GM18520 (cell line): ENCODE measurements at regions not wholly inside any gene's neighbourhood (a gene's known extent, or its start where the extent isn't known, plus 50 kb on each side); places are given as distances from the start of the nearest gene placed in this dataset.
"Not testable (repeated sequence)": the region's sequence is repeated elsewhere in the genome, so short reads cannot be mapped to it uniquely, and the experiment has no call there.

Experiments
- ATAC-seq: cut with Tn5 transposase; IDR thresholded peaks from one replicate; pipeline ENCODE4 v1.9.1; 2021; ENCODE audit not compliant: unreplicated experiment

DNA sequence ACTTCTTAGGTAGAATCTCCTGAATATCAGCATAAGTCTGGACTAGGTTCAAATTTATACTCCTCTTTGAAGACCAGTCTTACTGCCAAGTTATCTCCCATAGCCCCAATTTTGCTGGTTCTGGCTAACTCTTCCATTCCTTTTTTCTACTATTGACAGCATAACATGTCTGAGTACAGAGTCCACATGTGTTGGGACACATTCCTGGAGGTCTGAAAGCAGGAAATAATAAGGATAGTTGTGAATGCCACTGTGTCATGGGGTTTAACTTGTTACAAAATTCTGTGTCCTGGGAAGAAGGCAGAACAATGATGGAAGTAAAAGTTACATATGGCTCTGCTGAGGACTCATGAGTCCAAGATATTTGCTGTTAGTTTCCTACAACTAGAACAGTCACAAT lies 57.4 kb upstream of the ZBTB20 start:
- ATAC-seq = no peak

DNA sequence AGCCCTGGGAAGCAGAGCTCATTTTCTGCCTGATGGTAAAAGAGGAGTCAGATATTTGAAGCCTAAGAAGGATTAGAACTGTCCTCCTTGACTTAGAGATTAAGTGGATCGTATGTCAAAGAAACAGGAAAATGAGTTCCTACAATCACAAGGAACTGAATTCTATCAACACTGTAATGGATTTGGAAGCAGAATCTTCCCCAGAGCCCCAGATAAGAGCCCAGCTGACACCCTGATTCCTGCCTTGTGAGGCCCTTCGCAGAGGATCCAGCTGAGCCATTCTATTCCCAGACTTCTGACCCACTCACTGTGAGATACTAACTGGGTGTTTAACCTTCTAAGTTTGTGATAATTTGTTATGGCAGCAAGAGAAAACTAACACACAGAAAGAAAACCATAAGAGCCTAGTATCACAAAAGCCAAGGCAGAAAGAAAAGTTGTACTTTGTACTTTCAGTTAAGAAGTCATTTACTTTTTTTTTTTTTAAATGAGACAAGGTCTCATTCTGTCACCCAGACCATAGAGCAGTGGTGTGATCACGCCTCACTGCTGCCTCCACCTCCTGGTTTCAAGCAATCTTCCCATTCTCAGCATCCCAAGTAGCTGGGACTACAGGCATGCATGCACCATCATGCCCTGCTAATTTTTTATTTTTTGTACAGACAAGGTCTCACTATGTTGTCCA lies 61.1 kb upstream of the ZBTB20 start:
- no peak for ATAC-seq

- ATAC-seq = no peak
Observed at GRCh38 chr3:115211810-115212492, 64.9 kb upstream of the ZBTB20 start.

DNA sequence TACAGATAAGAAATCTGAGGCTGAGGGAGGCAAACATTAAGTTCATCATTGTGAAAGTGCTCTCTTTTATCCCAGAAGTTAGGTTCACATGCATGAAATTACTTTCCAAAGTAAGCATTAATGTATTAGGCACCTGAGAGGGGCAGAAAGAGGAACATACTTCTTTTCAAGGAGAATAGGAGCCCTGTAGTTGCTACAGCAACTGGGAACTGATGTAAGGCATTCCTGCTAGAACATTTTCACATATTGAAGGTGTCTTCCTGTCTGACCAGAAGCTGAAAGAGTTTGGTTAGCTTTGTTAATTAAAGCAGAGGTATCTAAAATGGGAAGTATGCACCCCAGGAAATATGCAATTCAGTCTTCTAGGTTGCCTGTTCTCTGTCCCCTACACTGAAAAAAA lies 65.5 kb upstream of the ZBTB20 start:
- ATAC-seq = no peak

GRCh38 chr3:115213052-115213451 lies 66.0 kb upstream of the ZBTB20 start:
- not testable (repeated sequence) for ATAC-seq

DNA sequence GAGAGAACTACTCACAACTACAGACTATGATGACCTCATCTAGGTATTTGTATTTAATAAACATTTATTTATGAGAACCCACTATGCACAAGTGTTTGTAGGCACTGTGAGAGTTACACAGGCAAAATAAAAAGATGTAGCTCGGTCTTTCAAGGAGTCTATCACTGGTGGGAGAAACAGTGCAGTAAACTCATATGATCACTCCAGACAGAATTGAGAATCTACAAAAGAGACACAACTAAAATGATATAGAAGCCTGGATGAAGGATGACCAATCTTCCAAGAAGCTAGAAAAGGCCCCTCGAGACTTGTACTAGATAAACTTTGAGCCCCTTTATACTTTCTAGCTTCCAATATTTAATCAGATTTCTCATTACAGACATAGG lies 70.2 kb upstream of the ZBTB20 start:
- ATAC-seq = no peak

DNA sequence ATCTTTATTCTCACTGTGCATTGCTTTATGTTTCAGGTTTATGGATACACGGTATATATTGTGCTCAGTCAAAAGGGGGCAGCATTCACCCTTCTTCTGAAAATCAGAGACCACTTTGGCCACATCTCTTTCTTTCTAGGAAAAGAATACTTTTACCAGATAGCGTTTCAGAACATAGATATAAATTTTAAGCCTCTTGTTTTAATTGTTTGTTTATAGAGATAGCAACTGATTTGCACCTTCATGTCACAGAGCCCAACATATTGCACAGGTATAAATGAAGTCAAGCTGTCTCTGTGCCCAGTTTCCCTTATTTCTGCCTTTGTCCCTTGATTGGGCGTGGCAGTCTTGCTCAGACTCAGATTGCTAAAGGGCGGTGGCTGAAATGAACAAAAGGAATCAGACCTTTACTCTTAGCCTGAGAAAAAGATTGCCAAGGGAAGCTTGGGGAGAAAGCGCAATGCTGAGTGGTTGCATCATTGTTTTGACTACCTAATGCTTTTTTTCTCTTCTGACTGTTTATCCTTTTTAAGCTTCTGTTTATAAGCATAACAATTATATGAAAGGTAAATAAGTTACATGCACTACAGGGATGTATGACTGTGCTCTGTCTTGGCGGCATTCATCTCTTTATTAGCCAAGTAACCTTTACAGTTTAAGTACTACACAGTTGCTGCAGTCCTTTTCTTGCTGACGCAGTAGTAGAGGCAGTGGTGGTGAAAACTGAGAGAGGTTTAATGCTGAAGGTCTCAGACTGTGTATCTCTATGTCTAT lies 70.8 kb upstream of the ZBTB20 start:
- ATAC-seq = no peak

DNA sequence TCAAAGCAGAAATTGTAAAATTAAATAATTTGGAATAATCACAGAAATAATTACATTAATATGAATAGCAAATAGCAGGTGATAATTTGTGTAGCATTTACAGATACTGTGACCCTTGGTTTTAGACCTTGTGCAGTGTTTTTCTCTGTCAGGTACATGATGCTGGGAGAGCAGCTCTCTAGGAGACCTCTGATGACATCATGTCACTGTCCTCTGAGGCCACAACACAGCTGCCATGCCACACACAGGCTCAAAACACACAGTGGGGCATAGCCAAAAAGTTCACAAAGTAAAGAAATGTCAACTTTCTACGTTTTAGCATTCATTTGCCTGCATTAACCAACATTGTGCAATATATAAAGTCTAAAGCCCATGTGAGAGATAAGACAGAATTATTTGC lies 71.8 kb upstream of the ZBTB20 start:
- ATAC-seq = no peak

DNA sequence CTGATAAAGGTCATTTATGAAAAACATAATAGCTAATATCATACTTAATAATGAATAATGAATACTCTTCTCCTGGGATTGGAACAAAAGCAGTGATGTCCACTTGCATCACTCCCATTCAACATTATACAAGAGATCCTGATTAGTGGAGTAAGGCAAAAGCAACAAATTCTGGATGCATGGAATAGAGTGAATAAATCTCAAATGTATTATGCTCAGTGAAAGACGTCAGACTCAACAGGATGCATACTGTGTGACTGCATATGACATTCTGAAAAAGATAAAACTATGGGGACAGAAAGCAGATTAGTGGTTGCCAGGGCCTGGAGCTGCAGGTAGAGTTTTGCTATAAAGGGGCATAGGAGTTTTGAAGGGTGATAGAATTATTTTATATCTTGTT lies 77.6 kb upstream of the ZBTB20 start:
- ATAC-seq = no peak

- ATAC-seq = no peak
Observed at GRCh38 chr3:115226844-115227445, 79.9 kb upstream of the ZBTB20 start.

DNA sequence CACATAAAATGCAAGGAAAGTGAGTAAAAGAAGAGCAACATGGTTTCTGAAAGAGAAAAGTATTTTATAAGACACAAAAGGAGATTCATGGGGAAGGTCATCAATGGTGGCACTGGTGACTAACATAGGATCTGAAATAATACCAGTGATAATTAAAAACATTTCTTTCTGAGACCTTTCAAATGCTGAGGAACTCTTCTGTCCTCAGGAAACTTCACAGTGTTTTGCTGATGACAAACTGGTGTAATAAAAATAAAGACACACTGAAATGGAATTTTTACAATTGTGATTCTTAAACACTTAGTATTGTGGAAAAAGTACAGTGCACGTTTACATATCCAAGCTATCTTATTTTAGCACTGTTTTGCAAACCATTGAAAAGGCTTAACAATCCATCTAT lies 80.4 kb upstream of the ZBTB20 start:
- no peak for ATAC-seq

DNA sequence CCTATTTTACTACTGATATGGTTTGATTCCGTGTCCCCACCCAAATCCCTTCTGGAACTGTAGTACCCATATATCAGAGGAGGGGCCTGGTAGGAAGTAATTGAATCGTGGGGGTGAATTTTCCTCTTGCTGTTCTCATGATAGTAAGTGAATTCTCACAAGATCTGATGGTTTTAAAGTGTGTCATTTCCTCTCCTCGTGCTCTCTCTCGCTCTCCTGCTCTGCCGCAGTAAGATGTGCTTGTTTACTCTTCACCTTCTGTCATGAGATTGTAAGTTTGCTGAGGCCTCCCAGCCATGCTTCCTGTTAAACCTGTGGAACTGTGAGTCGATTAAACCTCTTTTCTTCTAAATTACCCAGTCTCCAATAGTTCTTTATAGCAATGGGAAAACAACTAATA lies 81.2 kb upstream of the ZBTB20 start:
- ATAC-seq = no peak

- no peak for ATAC-seq
Observed at GRCh38 chr3:115232167-115232566, 85.1 kb upstream of the ZBTB20 start.

DNA sequence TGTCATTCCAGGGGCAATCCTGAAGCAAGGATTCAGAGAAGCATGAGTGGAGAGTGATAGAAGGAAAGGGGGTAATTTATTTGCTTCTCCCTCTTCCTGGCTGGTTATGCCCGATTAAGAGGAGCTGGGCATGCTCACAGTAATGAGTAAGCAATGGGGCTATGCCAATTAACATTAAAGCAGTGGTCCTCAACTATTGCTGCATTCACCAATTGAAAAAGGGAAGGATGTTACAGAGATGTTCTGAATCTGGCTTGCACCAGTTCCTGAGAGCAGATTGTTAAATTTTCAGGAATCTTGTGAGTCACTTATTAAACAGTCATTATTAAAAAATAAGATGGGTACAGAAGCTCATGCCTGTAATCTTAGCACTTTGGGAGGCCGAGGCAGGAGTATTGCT lies 85.9 kb upstream of the ZBTB20 start:
- ATAC-seq = no peak

GRCh38 chr3:115236496-115236895 lies 89.4 kb upstream of the ZBTB20 start:
- ATAC-seq = no peak

GRCh38 chr3:115239717-115240116 lies 92.6 kb upstream of the ZBTB20 start:
- no peak for ATAC-seq

DNA sequence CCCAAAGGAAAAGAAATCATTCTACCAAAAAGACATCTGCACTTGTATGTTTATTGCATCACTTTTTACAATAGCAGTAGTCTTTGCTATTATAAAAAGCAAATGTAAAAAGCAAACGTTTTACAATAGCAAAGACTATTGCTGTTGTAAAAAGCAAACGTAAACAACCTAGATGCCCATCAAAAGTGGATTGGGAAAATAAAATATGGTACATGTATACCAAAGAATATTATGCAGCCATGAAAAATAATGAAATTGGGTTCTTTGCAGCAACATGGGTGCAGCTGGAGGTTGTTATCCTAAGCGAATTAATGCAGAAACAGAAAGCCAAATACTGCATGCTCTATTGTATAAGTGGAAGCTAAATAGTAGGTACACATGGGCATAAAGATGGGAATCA lies 97.3 kb upstream of the ZBTB20 start:
- ATAC-seq = no peak

DNA sequence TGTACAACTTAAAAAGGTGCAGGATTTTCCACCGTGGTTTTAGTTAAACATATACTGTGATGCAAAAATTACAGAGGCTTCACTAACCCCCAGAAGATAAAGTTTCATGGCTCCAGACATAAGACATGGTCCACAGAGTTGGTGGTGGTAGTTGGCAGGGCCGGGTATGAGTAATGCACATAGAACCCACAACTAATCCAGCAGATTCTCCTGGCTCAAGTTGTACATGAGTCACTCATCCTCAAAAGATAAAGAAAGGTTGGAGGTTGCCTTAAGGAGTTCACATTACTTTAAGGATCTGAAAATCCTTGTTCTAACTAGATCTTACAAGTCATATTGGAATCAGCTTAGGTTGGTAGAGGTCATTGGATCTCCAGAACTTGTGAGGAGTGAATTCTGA lies 98.3 kb upstream of the ZBTB20 start:
- no peak for ATAC-seq

GRCh38 chr3:115245899-115246298 lies 98.8 kb upstream of the ZBTB20 start:
- no peak for ATAC-seq

GRCh38 chr3:115246461-115247020 lies 99.5 kb upstream of the ZBTB20 start:
- ATAC-seq = no peak

DNA sequence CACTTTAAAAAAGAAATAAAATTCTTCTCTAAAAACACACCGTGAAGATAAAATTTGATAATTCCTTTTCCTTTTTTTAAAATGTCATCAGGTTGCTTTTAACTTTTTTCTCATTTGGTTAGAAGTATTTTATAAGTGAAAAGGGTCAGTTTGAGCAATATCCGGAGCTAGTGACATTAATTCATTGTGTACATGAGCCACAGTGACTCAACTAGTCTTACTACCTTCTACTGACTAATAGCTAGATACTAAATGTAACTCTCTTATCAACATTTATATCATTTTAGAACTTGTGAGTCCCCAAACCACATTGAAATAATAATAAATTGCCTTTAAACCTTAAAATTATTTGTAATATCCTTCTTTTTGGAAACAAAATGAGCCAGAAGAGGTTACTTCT lies 101.2 kb upstream of the ZBTB20 start:
- no peak for ATAC-seq
